Inferior parietal cortex (tissue), 1 donor: ENCODE measurements at regions not wholly inside any gene's neighbourhood (a gene's known extent, or its start where the extent isn't known, plus 50 kb on each side); places are given as distances from the start of the nearest gene placed in this dataset.

Experiments
- DNase-seq: peaks from one replicate; pipeline ENCODE4 v3.0.0-alpha.2; 2016; ENCODE audit errors: extremely low spot score

- DNase-seq, result no peak
These were observed 69.0 kb downstream of the KIF2B start for GRCh38 chr17:53891726-53892125.

GRCh38 chr17:53892222-53892621 is 69.5 kb downstream of the KIF2B start:
- DNase-seq, result no peak

- DNase-seq, result no peak
These were observed 71.9 kb downstream of the KIF2B start for GRCh38 chr17:53894591-53894990.

GRCh38 chr17:53896047-53896446 is 73.3 kb downstream of the KIF2B start:
- DNase-seq, result no peak

GRCh38 chr17:53900951-53901350 is 78.2 kb downstream of the KIF2B start:
- no peak for DNase-seq

GRCh38 chr17:53907435-53907834 is 84.7 kb downstream of the KIF2B start:
- no peak for DNase-seq

- no peak for DNase-seq
These were observed 87.1 kb downstream of the KIF2B start for GRCh38 chr17:53909802-53910201.

- no peak for DNase-seq
These were observed 89.4 kb downstream of the KIF2B start for GRCh38 chr17:53912117-53912516.

- DNase-seq, result no peak
These were observed 96.6 kb downstream of the KIF2B start for GRCh38 chr17:53919356-53919755.

- DNase-seq, result no peak
These were observed 102.1 kb downstream of the KIF2B start for GRCh38 chr17:53924530-53925455.

- DNase-seq, result no peak
These were observed 109.7 kb downstream of the KIF2B start for GRCh38 chr17:53932386-53932785.

GRCh38 chr17:53934931-53935330 is 112.2 kb downstream of the KIF2B start:
- no peak for DNase-seq

- DNase-seq, result no peak
These were observed 118.5 kb downstream of the KIF2B start for GRCh38 chr17:53941231-53941630.

- DNase-seq, result no peak
These were observed 119.7 kb downstream of the KIF2B start for GRCh38 chr17:53942436-53942835.

- DNase-seq, result no peak
These were observed 120.2 kb downstream of the KIF2B start for GRCh38 chr17:53942898-53943297.

GRCh38 chr17:53948323-53948722 is 125.6 kb downstream of the KIF2B start:
- DNase-seq, result no peak

- DNase-seq, result no peak
These were observed 126.9 kb downstream of the KIF2B start for GRCh38 chr17:53949473-53950090.

GRCh38 chr17:53950207-53950857 is 127.6 kb downstream of the KIF2B start:
- no peak for DNase-seq

- no peak for DNase-seq
These were observed 128.1 kb downstream of the KIF2B start for GRCh38 chr17:53950858-53951250.

- no peak for DNase-seq
These were observed 148.6 kb downstream of the KIF2B start for GRCh38 chr17:53971361-53971760.

- no peak for DNase-seq
These were observed 157.3 kb downstream of the KIF2B start for GRCh38 chr17:53979991-53980390.

GRCh38 chr17:53996131-53996530 is 173.4 kb downstream of the KIF2B start:
- DNase-seq, result no peak

GRCh38 chr17:53996890-53997289 is 174.2 kb downstream of the KIF2B start:
- no peak for DNase-seq
